IMR-90 (cell line): ENCODE measurements at regions not wholly inside any gene's neighbourhood (a gene's known extent, or its start where the extent isn't known, plus 50 kb on each side); places are given as distances from the start of the nearest gene placed in this dataset.

Experiments
- ATAC-seq: fragments of 200-7000 bp; cut with Tn5 transposase; 2 replicates; pipeline ENCODE4 v1.9.1; 2020; ENCODE audit warnings: low read depth, mild to moderate bottlenecking, moderate library complexity
- BruUV-seq: library from RNA; stranded (reverse); fragments of 400-500 nt; replicated peaks from 2 replicates; lab custom pipeline; 2021; lab: Mats Ljungman, UMichigan
- CTCF ChIA-PET: fragments of 300-600 bp; formaldehyde crosslinking; extraction: SDS; loops from one replicate; lab custom pipeline; 2021; ENCODE audit warnings: antibody characterized with exemption; lab: Yijun Ruan, JAX
- POLR2A ChIA-PET: fragments of 300-600 bp; sonication (Branson Sonifier 250); formaldehyde crosslinking; loops from one replicate; lab custom pipeline; 2022; ENCODE audit warnings: antibody characterized with exemption; ENCODE audit not compliant: unreplicated experiment; lab: Charles Lee
- DNase-seq: peaks from one replicate; pipeline ENCODE4 v3.0.0; 2013
- H2AFZ ChIP-seq: replicated peaks from 2 replicates; pipeline ENCODE3; 2013; ENCODE audit warnings: low read length, mild to moderate bottlenecking; ENCODE audit not compliant: poor library complexity
- H2AK5ac ChIP-seq: 2 replicates; pipeline ENCODE4 v1.6.1; 2013; ENCODE audit warnings: low read depth, low read length, inconsistent platforms
- H2AK9ac ChIP-seq: replicated peaks from 2 replicates; pipeline ENCODE3; 2013; ENCODE audit warnings: mild to moderate bottlenecking, low read depth, low read length, moderate library complexity; ENCODE audit not compliant: poor library complexity
- H2BK120ac ChIP-seq: 2 replicates; pipeline ENCODE4 v1.6.1; 2013; ENCODE audit warnings: low read depth, low read length, inconsistent platforms
- H2BK15ac ChIP-seq: 3 replicates; pipeline ENCODE4 v1.6.1; 2013; ENCODE audit warnings: low read depth, low read length, inconsistent platforms
- H2BK20ac ChIP-seq: 2 replicates; pipeline ENCODE4 v1.6.1; 2013; ENCODE audit warnings: low read depth, mild to moderate bottlenecking, inconsistent platforms, low read length, moderate library complexity
- H2BK5ac ChIP-seq: 2 replicates; pipeline ENCODE4 v1.6.1; 2013; ENCODE audit warnings: mild to moderate bottlenecking, low read depth, low read length, inconsistent platforms; ENCODE audit not compliant: poor library complexity, severe bottlenecking
- H3K14ac ChIP-seq: replicated peaks from 2 replicates; pipeline ENCODE4 v1.6.1; 2013; ENCODE audit warnings: low read depth, low read length, inconsistent platforms
- H3K18ac ChIP-seq: 2 replicates; pipeline ENCODE4 v1.6.1; 2013; ENCODE audit warnings: low read depth, low read length, control low read depth
- H3K23ac ChIP-seq: 2 replicates; pipeline ENCODE4 v1.6.1; 2013; ENCODE audit warnings: low read depth, low read length, inconsistent platforms
- H3K27ac ChIP-seq: 2 replicates; pipeline ENCODE4 v1.5.1; 2013; ENCODE audit warnings: mild to moderate bottlenecking, control low read depth, low read length; ENCODE audit not compliant: insufficient read depth
- H3K27me3 ChIP-seq: 2 replicates; pipeline ENCODE4 v1.6.1; 2013; ENCODE audit warnings: low read length; ENCODE audit not compliant: control insufficient read depth, insufficient read depth
- H3K36me3 ChIP-seq: 2 replicates; pipeline ENCODE4 v1.6.1; 2013; ENCODE audit warnings: low read length, mixed read lengths; ENCODE audit not compliant: control insufficient read depth, insufficient read depth
- H3K4ac ChIP-seq: 2 replicates; pipeline ENCODE4 v1.6.1; 2013; ENCODE audit warnings: low read depth, low read length, inconsistent platforms
- H3K4me1 ChIP-seq: 2 replicates; pipeline ENCODE4 v1.6.1; 2013; ENCODE audit warnings: low read length, mixed read lengths; ENCODE audit not compliant: control insufficient read depth, insufficient read depth
- H3K4me2 ChIP-seq: 2 replicates; pipeline ENCODE4 v1.6.1; 2013; ENCODE audit warnings: low read depth, mild to moderate bottlenecking, control low read depth, low read length, moderate library complexity
- H3K4me3 ChIP-seq: 2 replicates; pipeline ENCODE4 v1.5.1; 2013; ENCODE audit warnings: low read depth, mild to moderate bottlenecking, control low read depth, low read length, moderate library complexity; ENCODE audit not compliant: insufficient read depth
- H3K56ac ChIP-seq: 2 replicates; pipeline ENCODE4 v1.6.1; 2013; ENCODE audit warnings: low read length, inconsistent platforms; ENCODE audit not compliant: insufficient read depth; ENCODE audit errors: extremely low read depth
- H3K79me1 ChIP-seq, 2 experiments: 2 replicates each; pipeline ENCODE4 v1.6.1; 2013; ENCODE audit warnings: low read length in 2 of 2, inconsistent platforms in 1 of 2, low read depth in 1 of 2
- H3K9ac ChIP-seq: 2 replicates; pipeline ENCODE4 v1.6.1; 2013; ENCODE audit warnings: low read depth, low read length, control low read depth
- H3K9me1 ChIP-seq: 2 replicates; pipeline ENCODE4 v1.6.1; 2013; ENCODE audit warnings: low read length, inconsistent platforms; ENCODE audit not compliant: insufficient read depth
- H3K9me3 ChIP-seq: 2 replicates; pipeline ENCODE4 v1.6.1; 2013; ENCODE audit warnings: low read length; ENCODE audit not compliant: control insufficient read depth, insufficient read depth
- H4K20me1 ChIP-seq: 2 replicates; pipeline ENCODE4 v1.6.1; 2013; ENCODE audit warnings: low read length, inconsistent platforms; ENCODE audit not compliant: insufficient read depth
- H4K5ac ChIP-seq: 2 replicates; pipeline ENCODE4 v1.6.1; 2013; ENCODE audit warnings: mild to moderate bottlenecking, low read depth, low read length, control low read depth
- H4K8ac ChIP-seq, 2 experiments: 2 replicates each; pipeline ENCODE4 v1.6.1; 2013; ENCODE audit warnings: low read depth in 2 of 2, low read length in 2 of 2, control low read depth in 1 of 2, inconsistent platforms in 1 of 2
- H4K91ac ChIP-seq: 2 replicates; pipeline ENCODE4 v1.6.1; 2013; ENCODE audit warnings: low read depth, low read length, inconsistent platforms; ENCODE audit not compliant: insufficient read depth
- BHLHE40 ChIP-seq: fragments of 150-350 bp; IDR thresholded peaks from 2 replicates; pipeline ENCODE4 v1.6.1; 2016; ENCODE audit warnings: mild to moderate bottlenecking, low read depth, low read length
- CEBPB ChIP-seq: IDR thresholded peaks from 2 replicates; pipeline ENCODE4 v1.6.1; 2012; ENCODE audit warnings: low read depth, low read length, improper control_type of control experiment
- CTCF ChIP-seq: conservative IDR thresholded peaks from 2 replicates; pipeline ENCODE4 v1.5.1; 2012; ENCODE audit warnings: mild to moderate bottlenecking, low read depth, low read length, improper control_type of control experiment
- ELK1 ChIP-seq: fragments of 150-350 bp; IDR thresholded peaks from 2 replicates; pipeline ENCODE4 v1.6.1; 2016; ENCODE audit warnings: low read depth, mild to moderate bottlenecking, low read length, moderate library complexity, borderline replicate concordance
- FOS ChIP-seq: fragments of 150-350 bp; IDR thresholded peaks from 2 replicates; pipeline ENCODE4 v1.6.1; 2016; ENCODE audit warnings: low read depth, low read length
- MAFK ChIP-seq: IDR thresholded peaks from 2 replicates; pipeline ENCODE4 v1.6.1; 2012; ENCODE audit warnings: low read depth, low read length, improper control_type of control experiment
- MAZ ChIP-seq: IDR thresholded peaks from 2 replicates; pipeline ENCODE4 v1.6.1; 2012; ENCODE audit warnings: low read depth, mild to moderate bottlenecking, low read length, improper control_type of control experiment, moderate library complexity, borderline replicate concordance
- MXI1 ChIP-seq: IDR thresholded peaks from 2 replicates; pipeline ENCODE4 v1.6.1; 2012; ENCODE audit warnings: low read depth, mild to moderate bottlenecking, low read length, moderate library complexity, borderline replicate concordance
- NFE2L2 ChIP-seq: fragments of 150-350 bp; IDR thresholded peaks from 2 replicates; pipeline ENCODE4 v1.6.1; 2016; ENCODE audit warnings: low read depth, mild to moderate bottlenecking, low read length
- POLR2A ChIP-seq: IDR thresholded peaks from 2 replicates; pipeline ENCODE4 v1.6.1; 2012; ENCODE audit warnings: mild to moderate bottlenecking, low read depth, low read length
- RAD21 ChIP-seq: IDR thresholded peaks from 2 replicates; pipeline ENCODE4 v1.6.1; 2012; ENCODE audit warnings: low read length, improper control_type of control experiment
- RCOR1 ChIP-seq: IDR thresholded peaks from 2 replicates; pipeline ENCODE4 v1.6.1; 2012; ENCODE audit warnings: mild to moderate bottlenecking, low read length, improper control_type of control experiment; ENCODE audit not compliant: insufficient replicate concordance
- RFX5 ChIP-seq: IDR thresholded peaks from 2 replicates; pipeline ENCODE4 v1.8.0; 2012; ENCODE audit warnings: low read depth, mild to moderate bottlenecking, low read length, moderate library complexity
- USF2 ChIP-seq: fragments of 150-350 bp; IDR thresholded peaks from 2 replicates; pipeline ENCODE4 v1.6.1; 2017; ENCODE audit warnings: mild to moderate bottlenecking, antibody characterized with exemption, low read length, low read depth
- WGBS, 2 experiments: methylation state at CpG; one replicate each; pipeline versions ENCODE4 v1.1.5 to v1.1.7; 2013; ENCODE audit warnings: missing lambda C conversion rate in 2 of 2; ENCODE audit not compliant: insufficient read length in 1 of 2; ENCODE audit errors: extremely low coverage in 2 of 2; 5-methylcytosine and 5-hydroxymethylcytosine counted together
- dilution Hi-C: fragments of 300-500 bp; cut with HindIII; formaldehyde crosslinking; loops from one replicate; pipeline ENCODE4 v1.14.3; 2018; ENCODE audit warnings: low sequenced_read_pairs; ENCODE audit not compliant: unreplicated experiment
- in situ Hi-C: fragments of 300-500 bp; cut with MboI; formaldehyde crosslinking; loops from 3 replicates; pipeline ENCODE4 v1.14.3; 2019; ENCODE audit warnings: low sequenced_read_pairs, inconsistent platforms, mixed read lengths
- intact Hi-C: fragments of 100-400 bp; cut with micrococcal nuclease; formaldehyde crosslinking; loops from 2 replicates; pipeline ENCODE4 v1.10.0; 2022

- intact Hi-C loops = loop anchor here (1.0 to 5.0 kb wide), 4 partner anchors 150 to 380 kb away; partner anchors contain the start of gene CD2AP
- WGBS, 2 experiments = 80% methylated on average over 1 of the region's 8 CpGs; no CpG with 5 or more reads in 1 of the 2 experiments
- Histone ChIP-seq H3K27ac (no peak overlapping the region), H2BK15ac (no peak overlapping the region), H3K27me3 (0 out of 2 replicates have a peak, but pooled peaks cover 2% of the 10 kb centered on the region), H3K18ac (no peak overlapping the region), H3K9me1 (no peaks in the 10 kb centered on the region), H3K14ac (no peak overlapping the region), H3K9ac (no peak overlapping the region), H4K8ac (no peak overlapping the region), H3K9me3 (no peaks in the 10 kb centered on the region), H3K79me1 (no peaks in the 10 kb centered on the region), H3K23ac (no peak overlapping the region), H2BK5ac (no peak overlapping the region), H4K5ac (no peak overlapping the region), H2BK20ac (no peak overlapping the region), H2BK120ac (no peak overlapping the region), H2AFZ (no peak overlapping the region), H3K56ac (no peak overlapping the region), H4K91ac (no peak overlapping the region), H3K4me3 (no peak overlapping the region), H3K4ac (no peak overlapping the region), H2AK9ac (no peak overlapping the region), H3K4me1 (no peaks in the 10 kb centered on the region), H4K20me1 (no peaks in the 10 kb centered on the region), H3K36me3 (no peaks in the 10 kb centered on the region), H3K4me2 (no peak overlapping the region), H2AK5ac (no peak overlapping the region)
- peak; percentile 85 for DNase-seq
- dilution Hi-C loops = no loop called here
- in situ Hi-C loops = loop anchor here (5.0 kb wide), 1 partner anchor 210 kb away; the partner anchor contains the start of gene TNFRSF21
- BruUV-seq = no TSS peak
- POLR2A ChIA-PET = no interaction called here
- CTCF ChIA-PET = interaction anchor here (0.6 to 3.1 kb wide), 11 partner anchors 9 to 212 kb away, joined by 3 to 22 read pairs (median 3); partner anchors contain the start of gene TNFRSF21
- peak; percentile 90 for ATAC-seq
- TF ChIP-seq NFE2L2 = no peak
- TF ChIP-seq MAZ = 0 out of 2 replicates have a peak, but pooled peaks have one; percentile 31
- TF ChIP-seq POLR2A = 0 out of 2 replicates have a peak, but pooled peaks have one; percentile 23
- peak; percentile 95 for TF ChIP-seq CTCF
- no peak for TF ChIP-seq USF2
- TF ChIP-seq CEBPB = peak; percentile 32; the same call in 1 of the 2 replicates
- TF ChIP-seq ELK1 = no peak
- TF ChIP-seq RFX5 = no peak
- no peak for TF ChIP-seq FOS
- no peak for TF ChIP-seq BHLHE40
- no peak for TF ChIP-seq RCOR1
- no peak for TF ChIP-seq MXI1
- no peak for TF ChIP-seq MAFK
- peak; percentile 98 for TF ChIP-seq RAD21
Observed at GRCh38 chr6:47097092-47097945, 55.2 kb upstream of the ADGRF1 start.
